MM.1S (cell line): ENCODE measurements at regions not wholly inside any gene's neighbourhood (a gene's known extent, or its start where the extent isn't known, plus 50 kb on each side); places are given as distances from the start of the nearest gene placed in this dataset.

Source experiments
- DNase-seq: peaks from one replicate; pipeline ENCODE4 v3.0.0-alpha.2; 2015
- H2AFZ ChIP-seq: fragments of 300-600 bp; sonication (generic); 2 replicates; pipeline ENCODE4 v1.6.0; 2016; ENCODE audit warnings: antibody characterized with exemption, low read length
- H3F3A ChIP-seq: fragments of 300-600 bp; sonication (generic); 2 replicates; pipeline ENCODE4 v1.6.1; 2016; ENCODE audit warnings: mild to moderate bottlenecking, antibody characterized with exemption, low read length, moderate library complexity, mixed read lengths; ENCODE audit not compliant: insufficient read depth
- H3K27ac ChIP-seq: fragments of 300-600 bp; sonication (generic); 2 replicates; pipeline ENCODE4 v1.5.1; 2016; ENCODE audit warnings: mild to moderate bottlenecking, low read length
- H3K27me3 ChIP-seq: fragments of 300-600 bp; sonication (generic); replicated peaks from 2 replicates; pipeline ENCODE4 v1.6.0; 2016; ENCODE audit warnings: low read length; ENCODE audit not compliant: insufficient read depth
- H3K36me3 ChIP-seq: fragments of 300-600 bp; sonication (generic); replicated peaks from 2 replicates; pipeline ENCODE4 v1.6.1; 2016; ENCODE audit warnings: mild to moderate bottlenecking, low read length, mixed read lengths; ENCODE audit not compliant: insufficient read depth
- H3K4me1 ChIP-seq: fragments of 300-600 bp; sonication (generic); 2 replicates; pipeline ENCODE4 v1.6.1; 2016; ENCODE audit warnings: low read length, mixed read lengths
- H3K4me2 ChIP-seq: fragments of 300-600 bp; sonication (generic); 2 replicates; pipeline ENCODE4 v1.6.0; 2016; ENCODE audit warnings: low read depth, low read length
- H3K4me3 ChIP-seq: fragments of 300-600 bp; sonication (generic); 2 replicates; pipeline ENCODE4 v1.5.1; 2016; ENCODE audit warnings: low read length, mixed read lengths
- H3K79me2 ChIP-seq: fragments of 300-600 bp; sonication (generic); 2 replicates; pipeline ENCODE4 v1.6.1; 2016; ENCODE audit warnings: mixed run types, low read length, mixed read lengths
- H3K9ac ChIP-seq: fragments of 300-600 bp; sonication (generic); 2 replicates; pipeline ENCODE4 v1.6.1; 2016; ENCODE audit warnings: low read length, mixed read lengths
- H3K9me2 ChIP-seq: fragments of 300-600 bp; sonication (generic); replicated peaks from 2 replicates; pipeline ENCODE4 v1.6.1; 2016; ENCODE audit warnings: mild to moderate bottlenecking, low read length, mixed read lengths; ENCODE audit not compliant: insufficient read depth
- H3K9me3 ChIP-seq: fragments of 300-600 bp; sonication (generic); replicated peaks from 2 replicates; pipeline ENCODE4 v1.6.1; 2016; ENCODE audit warnings: mild to moderate bottlenecking, low read length, mixed read lengths; ENCODE audit not compliant: insufficient read depth
- H4K20me1 ChIP-seq: fragments of 300-600 bp; sonication (generic); 2 replicates; pipeline ENCODE4 v1.6.1; 2016; ENCODE audit warnings: mild to moderate bottlenecking, low read length, moderate library complexity, mixed read lengths; ENCODE audit not compliant: insufficient read depth
- CTCF ChIP-seq: fragments of 300-600 bp; sonication (generic); IDR thresholded peaks from 2 replicates; pipeline ENCODE4 v1.5.1; 2016; ENCODE audit warnings: antibody characterized with exemption, low read length, mixed read lengths
- EZH2 ChIP-seq: fragments of 300-600 bp; sonication (generic); optimal IDR thresholded peaks from 2 replicates; pipeline ENCODE3; 2017; ENCODE audit warnings: low read depth, mild to moderate bottlenecking, antibody characterized with exemption, low read length, mixed read lengths
- EZH2phosphoT487 ChIP-seq: fragments of 300-600 bp; sonication (generic); IDR thresholded peaks from 2 replicates; pipeline ENCODE4 v1.6.1; 2018; ENCODE audit warnings: antibody characterized with exemption, low read length

GRCh38 chr2:106981491-106981890 lies 95.5 kb upstream of the ST6GAL2 start:
- no peaks in the 10 kb centered on the region for H3K9me3 ChIP-seq
- no peak overlapping the region for H3K4me3 ChIP-seq
- no peak for DNase-seq
- TF ChIP-seq EZH2phosphoT487: no peak
- TF ChIP-seq EZH2: no peak
- H3K9me2 ChIP-seq: no peaks in the 10 kb centered on the region
- no peaks in the 10 kb centered on the region for H3K4me1 ChIP-seq
- no peak overlapping the region for H3K4me2 ChIP-seq
- H3K36me3 ChIP-seq: no peaks in the 10 kb centered on the region; the same call in 1 of the 2 replicates
- H3K27ac ChIP-seq: no peak overlapping the region
- no peaks in the 10 kb centered on the region for H3F3A ChIP-seq
- no peaks in the 10 kb centered on the region for H4K20me1 ChIP-seq
- no peaks in the 10 kb centered on the region for H3K27me3 ChIP-seq
- no peak overlapping the region for H2AFZ ChIP-seq
- H3K79me2 ChIP-seq: no peaks in the 10 kb centered on the region
- no peak overlapping the region for H3K9ac ChIP-seq

DNA sequence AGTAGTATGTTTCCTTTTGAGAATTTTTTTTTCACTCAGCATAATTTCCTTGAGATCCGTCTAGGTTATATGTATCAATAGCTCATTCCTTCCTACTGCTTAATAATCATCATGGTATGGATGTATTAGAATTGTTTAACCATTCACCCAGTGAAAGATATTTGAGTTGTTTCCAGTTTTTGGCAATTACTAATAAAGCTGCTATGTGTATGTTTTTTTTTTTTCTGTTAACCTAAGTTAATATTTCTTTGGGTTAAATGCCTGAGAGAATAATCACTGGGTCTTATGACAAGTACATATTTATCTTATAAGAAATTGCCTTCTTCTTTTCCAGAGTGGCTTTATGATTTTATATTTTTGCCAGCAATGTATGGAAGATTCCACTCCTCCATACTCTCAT lies 96.4 kb upstream of the ST6GAL2 start:
- Histone ChIP-seq H3K27me3 (no peaks in the 10 kb centered on the region), H3F3A (no peaks in the 10 kb centered on the region), H3K9me3 (no peaks in the 10 kb centered on the region), H3K79me2 (no peaks in the 10 kb centered on the region), H3K9me2 (no peaks in the 10 kb centered on the region), H3K27ac (no peak overlapping the region), H3K4me1 (no peaks in the 10 kb centered on the region), H3K4me2 (no peak overlapping the region), H3K9ac (no peak overlapping the region), H3K4me3 (no peak overlapping the region), H2AFZ (no peak overlapping the region), H3K36me3 (no peaks in the 10 kb centered on the region; the same call in 1 of the 2 replicates), H4K20me1 (no peaks in the 10 kb centered on the region)
- no peak for TF ChIP-seq CTCF
- TF ChIP-seq EZH2phosphoT487: no peak
- no peak for TF ChIP-seq EZH2
- DNase-seq: no peak

DNA sequence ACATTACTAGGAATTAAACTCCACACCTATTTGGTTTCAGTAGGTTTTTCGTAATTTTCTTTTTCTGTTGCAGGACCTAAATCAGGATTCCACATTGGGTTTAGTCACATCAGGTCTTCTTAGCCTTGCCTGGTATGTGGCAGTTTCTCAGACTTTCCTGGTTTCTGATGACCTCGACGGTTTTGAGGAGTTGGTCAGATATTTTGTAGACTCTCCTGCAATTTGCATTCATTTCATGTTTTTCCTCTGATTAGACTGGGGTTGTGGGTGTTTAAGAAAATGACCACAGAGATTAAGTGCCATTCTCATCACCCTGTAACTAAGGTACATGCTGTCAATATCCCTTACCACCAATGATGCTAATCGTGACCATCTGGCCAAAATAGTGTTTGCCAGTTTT lies 97.3 kb upstream of the ST6GAL2 start:
- H3K9me2 ChIP-seq: no peaks in the 10 kb centered on the region
- no peaks in the 10 kb centered on the region for H3K9me3 ChIP-seq
- H3K4me1 ChIP-seq: no peaks in the 10 kb centered on the region
- no peak overlapping the region for H3K4me2 ChIP-seq
- no peaks in the 10 kb centered on the region for H3K27me3 ChIP-seq
- no peak overlapping the region for H2AFZ ChIP-seq
- H3K9ac ChIP-seq: no peak overlapping the region
- H3K4me3 ChIP-seq: no peak overlapping the region
- H4K20me1 ChIP-seq: no peaks in the 10 kb centered on the region
- H3K27ac ChIP-seq: no peak overlapping the region
- no peaks in the 10 kb centered on the region; the same call in 1 of the 2 replicates for H3K36me3 ChIP-seq
- TF ChIP-seq EZH2phosphoT487 (no peak), EZH2 (no peak), CTCF (no peak)
- no peaks in the 10 kb centered on the region for H3K79me2 ChIP-seq
- DNase-seq: no peak
- no peaks in the 10 kb centered on the region for H3F3A ChIP-seq

GRCh38 chr2:106988361-106988760 lies 102.4 kb upstream of the ST6GAL2 start:
- H2AFZ ChIP-seq: no peak overlapping the region
- H3F3A ChIP-seq: no peaks in the 10 kb centered on the region
- H3K79me2 ChIP-seq: no peaks in the 10 kb centered on the region
- no peak for DNase-seq
- H3K4me2 ChIP-seq: no peak overlapping the region
- H3K4me1 ChIP-seq: no peaks in the 10 kb centered on the region
- no peaks in the 10 kb centered on the region for H4K20me1 ChIP-seq
- H3K27me3 ChIP-seq: no peaks in the 10 kb centered on the region
- no peak overlapping the region for H3K27ac ChIP-seq
- TF ChIP-seq CTCF (no peak), EZH2 (no peak), EZH2phosphoT487 (no peak)
- H3K9ac ChIP-seq: no peak overlapping the region
- no peaks in the 10 kb centered on the region for H3K9me2 ChIP-seq
- no peaks in the 10 kb centered on the region; the same call in 1 of the 2 replicates for H3K36me3 ChIP-seq
- no peak overlapping the region for H3K4me3 ChIP-seq
- H3K9me3 ChIP-seq: no peaks in the 10 kb centered on the region
